GM19193 (cell line): ENCODE measurements at regions not wholly inside any gene's neighbourhood (a gene's known extent, or its start where the extent isn't known, plus 50 kb on each side); places are given as distances from the start of the nearest gene placed in this dataset.

Source experiments
- POLR2A ChIP-seq: IDR thresholded peaks from 4 replicates; pipeline ENCODE4 v1.6.1; 2011; ENCODE audit not compliant: insufficient read depth, insufficient read length; ENCODE audit errors: extremely low read depth

DNA sequence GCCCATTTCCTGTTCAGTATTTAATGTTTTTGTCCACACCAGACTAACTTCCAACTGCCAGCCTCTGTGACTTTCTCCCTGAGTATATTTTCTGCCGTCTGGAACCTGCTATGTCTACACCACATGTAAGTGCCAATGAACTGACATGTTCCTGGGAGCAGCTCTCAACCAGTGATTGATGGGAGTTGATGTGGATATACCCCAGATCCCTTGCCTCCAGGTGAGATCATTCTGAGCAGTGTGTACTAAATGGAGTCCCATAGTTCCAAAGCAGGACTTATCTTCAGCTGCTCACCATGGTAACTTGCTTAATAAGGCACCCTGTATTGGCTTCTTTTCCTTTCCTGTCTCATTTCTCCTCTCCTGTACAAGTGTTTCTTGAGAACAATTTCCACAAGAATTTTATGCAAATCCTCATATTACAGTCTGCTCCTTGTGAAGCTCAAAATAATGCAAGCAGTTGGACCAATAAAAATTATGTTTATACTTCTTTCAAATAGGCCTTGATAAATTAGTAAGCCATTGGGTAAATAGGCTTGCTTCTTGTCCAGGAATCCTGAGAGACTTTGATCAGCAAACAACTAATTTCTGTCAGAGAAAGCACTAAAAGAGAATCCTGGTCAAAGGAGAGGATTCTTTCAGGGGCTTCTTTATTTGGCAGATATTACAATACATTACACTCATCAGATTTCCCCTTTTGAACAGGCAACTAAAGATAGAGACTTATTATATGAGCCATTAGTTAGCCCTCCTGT is 911.7 kb upstream of the NDST4 start:
- no peak for TF ChIP-seq POLR2A

DNA sequence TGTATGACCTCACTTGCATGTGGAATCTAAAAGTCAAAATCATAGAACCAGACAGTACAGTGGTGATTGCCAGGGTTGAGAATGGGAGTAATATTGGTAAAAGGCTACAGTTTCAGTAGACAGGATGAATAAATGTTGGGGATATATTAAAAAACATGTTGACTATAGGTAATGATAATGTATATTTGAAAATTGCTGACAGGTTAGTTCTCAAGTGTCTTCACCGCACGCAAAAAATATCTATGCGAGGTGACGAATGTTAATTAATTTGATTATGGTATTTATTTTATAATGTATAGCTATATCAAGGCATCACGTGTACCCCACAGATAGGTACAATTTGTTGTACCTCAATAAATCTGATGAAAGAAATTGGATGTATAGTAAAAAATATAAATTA is 909.6 kb upstream of the NDST4 start:
- TF ChIP-seq POLR2A: no peak

DNA sequence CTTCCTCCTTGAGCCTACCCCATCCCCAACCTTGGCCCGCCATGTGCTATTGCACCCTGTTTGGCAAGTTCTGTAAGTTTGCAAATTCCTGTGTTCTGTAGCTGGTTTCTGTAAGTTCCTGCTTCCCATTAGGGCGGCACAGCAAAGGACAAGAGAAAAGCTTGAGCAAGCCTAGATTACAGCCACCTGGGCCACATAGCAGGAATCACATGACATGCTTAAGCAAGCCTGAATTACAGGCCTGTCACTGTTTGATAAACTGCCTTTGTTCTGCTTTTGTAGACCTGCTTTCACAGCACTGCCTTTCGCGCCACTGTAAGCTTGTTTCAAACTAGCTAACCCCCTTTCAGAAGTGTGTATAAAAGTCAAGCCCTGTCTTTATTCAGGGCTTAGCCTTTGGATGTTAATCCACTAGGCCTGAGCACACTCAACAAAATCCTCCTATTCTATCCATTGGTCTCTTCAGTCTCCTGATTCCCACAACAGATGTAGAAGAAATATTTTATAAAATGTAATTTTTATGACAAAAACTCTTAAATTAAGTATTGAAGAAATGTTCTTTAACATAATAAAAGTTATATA is 906.8 kb upstream of the NDST4 start:
- TF ChIP-seq POLR2A: no peak

DNA sequence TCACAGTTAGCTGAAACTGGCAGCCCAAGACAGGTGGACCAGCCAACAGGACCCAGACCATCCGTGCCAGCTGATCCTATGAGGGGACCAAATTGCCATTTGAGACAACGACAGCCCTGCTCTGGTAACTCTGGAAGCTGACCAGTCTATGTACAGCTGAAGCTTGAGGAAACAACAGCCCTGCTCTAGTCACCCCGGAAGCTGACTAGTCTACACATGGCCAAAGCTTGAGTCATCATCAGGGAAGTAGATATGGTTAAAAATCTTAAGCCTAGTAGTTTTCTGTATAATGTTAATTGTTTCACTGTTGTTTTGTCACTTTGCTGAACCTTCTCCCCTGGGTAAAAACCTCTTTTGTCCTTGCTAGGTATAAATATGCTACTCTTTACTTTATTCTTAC is 905.4 kb upstream of the NDST4 start:
- TF ChIP-seq POLR2A: no peak

DNA sequence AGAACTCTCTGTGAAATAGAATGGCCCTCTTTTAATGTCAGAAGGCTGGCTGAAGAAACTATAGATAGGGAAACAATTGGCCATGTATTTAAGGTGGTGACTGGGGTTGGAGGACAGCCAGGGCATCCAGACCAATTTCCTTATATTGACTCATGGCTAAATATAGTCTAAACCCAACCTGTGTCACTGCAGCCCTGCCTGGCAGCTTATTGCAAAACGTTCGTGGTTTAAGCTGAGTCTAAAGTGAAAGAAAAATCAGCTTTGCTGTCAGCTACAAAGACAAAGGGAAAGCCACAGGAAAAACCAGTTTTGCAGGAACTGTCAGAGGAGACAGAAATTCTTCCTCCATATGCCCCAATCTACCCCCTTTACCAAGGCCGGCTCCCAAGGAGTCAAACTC is 902.8 kb upstream of the NDST4 start:
- no peak for TF ChIP-seq POLR2A

DNA sequence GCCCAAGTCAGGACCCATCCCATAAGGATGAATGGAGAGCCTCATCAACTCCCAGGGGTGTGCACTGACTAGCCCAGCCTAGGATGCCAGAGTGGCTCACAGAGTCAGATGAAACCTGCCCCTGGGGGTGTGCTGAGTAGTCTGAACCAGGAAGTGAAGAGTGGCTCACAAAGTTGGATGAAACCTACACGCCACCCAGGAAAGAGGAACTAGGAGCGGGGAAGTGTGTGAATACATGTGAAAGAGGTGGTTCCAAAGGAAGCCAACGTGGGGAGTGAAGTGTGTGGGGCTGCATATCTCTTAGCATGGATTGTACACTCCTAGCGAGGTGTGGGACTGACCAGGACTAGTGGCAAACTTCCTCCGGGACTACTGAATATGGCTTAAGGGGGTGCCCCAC is 902.1 kb upstream of the NDST4 start:
- no peak for TF ChIP-seq POLR2A

DNA sequence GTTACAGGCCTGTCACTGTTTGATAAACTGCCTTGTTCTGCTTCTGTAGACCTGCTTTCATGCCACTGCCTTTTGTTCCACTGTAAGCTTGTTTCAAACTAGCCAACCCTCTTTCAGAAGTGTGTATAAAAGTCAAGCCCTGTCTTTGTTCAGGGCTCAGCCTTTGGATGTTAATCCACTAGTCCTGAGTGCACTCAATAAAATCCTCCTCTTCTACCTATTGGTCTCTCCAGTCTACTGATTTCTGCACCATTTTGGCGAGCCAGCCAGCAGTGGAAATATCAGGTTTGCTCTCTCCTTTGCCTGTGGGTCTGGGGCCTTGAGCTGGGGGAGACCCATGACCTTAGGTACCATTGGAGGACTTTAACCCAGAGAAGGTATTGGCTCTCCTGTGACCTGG is 901.6 kb upstream of the NDST4 start:
- no peak for TF ChIP-seq POLR2A

DNA sequence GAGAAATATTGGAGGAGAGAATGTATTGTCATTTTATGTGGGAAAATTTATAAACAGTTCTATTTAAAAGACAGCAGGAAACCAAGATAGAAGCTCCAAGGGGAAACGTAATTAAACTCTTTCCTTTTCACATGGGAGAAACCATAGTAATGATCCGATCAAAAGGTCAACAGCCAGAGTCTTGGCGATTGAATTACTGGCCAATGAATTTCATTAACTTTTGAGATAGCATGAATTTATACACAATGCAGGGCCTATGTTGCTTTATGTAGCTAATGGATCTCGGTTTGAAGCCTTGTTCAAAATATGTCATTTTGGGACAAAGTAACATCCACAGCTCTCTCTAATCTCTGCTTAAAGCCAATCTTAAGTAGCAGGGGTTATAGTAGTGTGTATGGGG is 897.5 kb upstream of the NDST4 start:
- TF ChIP-seq POLR2A: no peak

DNA sequence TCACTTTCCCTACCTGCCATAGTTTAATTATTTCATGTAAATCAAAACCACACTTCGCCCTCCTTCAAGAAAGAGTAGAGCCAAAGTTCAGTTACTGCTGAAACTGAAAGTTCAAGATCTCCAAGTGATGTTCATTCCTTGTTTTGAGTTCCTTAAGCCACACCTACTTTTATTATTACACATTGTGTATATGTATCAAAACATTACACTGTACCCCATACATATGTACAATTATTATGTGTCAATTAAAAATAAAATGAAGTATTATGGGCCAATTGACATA is 892.3 kb upstream of the NDST4 start:
- TF ChIP-seq POLR2A: no peak

DNA sequence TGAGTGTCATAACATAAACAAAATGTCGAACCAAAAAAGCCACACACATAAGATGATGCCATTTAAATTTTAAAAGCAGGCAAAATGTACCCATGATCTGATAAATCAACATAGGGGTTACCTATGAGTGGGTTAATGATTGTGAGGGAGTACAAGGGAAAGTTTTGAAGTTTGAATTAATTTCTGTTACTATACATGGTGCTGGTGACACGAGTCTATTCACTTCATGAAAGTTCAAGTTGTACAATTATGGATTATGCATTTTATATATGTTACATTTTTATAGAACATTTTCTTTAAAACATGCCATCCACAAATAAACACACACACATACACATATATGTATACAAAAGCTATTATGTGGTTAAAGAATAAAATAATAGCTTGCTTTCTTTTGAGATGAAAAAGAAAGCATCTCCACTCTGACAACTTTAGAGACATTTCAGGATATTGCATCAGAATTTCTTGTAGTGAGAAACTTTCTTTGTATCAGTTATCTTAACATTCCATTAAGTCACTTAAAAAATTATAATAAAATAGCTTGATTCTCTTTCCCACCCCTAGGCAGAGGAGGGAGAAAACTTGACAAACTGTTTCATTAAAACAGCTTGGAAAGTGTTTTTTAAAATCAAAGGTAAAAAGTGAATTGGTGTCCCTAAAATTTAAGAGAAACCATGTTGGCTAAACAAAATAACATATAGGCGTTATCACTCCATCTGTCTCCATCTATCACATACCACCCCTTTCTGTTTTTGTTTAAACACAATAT is 891.8 kb upstream of the NDST4 start:
- no peak for TF ChIP-seq POLR2A

DNA sequence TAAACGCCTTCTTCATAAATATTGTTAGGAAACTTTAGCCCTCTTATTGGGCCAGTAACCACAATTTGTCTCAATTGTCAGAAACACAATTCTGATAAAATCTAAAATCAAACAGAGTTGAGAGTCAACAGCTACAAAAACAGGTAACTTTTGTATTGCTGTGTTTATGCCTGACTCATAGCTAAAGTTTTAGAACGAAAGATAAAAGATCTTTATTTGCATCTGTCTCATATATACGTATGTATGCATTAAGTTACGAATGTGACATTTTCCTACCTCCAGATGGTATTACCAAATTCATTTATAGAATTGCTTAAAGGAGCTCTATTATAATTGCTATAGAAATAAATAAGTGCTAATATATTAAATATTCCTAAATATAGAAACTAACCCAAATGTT is 887.9 kb upstream of the NDST4 start:
- TF ChIP-seq POLR2A: no peak

DNA sequence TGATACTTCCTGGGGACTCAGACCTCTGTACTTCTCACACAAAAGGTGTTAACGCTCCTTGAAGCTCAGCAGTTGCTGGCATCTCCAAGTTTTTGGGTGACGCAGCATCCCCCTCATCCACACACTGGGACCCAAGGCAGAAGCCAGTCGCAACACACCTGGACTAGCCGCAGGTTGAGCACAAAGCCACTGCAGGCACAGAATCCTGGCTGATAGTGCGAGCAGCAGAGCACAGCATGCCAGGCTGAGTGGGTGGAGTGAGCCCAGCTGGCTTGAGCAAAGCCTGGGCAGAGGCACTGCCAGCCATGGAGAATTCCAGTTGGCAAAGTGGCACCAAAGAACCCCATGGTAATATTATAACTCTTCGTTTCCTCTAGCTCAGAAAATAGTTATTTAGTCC is 873.2 kb upstream of the NDST4 start:
- TF ChIP-seq POLR2A: no peak

DNA sequence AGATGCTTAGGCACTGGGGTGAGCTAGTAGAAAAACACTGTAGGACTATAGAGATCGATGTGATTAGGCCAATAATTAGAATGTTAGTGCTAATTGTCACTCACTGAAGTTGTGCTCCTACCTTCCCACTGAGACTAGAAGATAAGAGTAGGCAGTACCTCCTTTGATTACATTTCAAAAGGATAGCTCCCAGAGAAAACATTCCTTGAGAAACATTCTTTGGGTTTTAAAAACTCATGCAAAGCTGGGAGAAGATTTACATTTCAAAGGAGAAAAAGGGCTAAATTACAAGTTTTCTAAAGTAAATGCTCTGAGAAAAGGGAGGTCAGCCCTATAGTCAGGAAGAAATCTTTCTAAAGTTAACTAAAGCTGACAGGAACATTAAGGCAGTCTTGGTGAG is 860.3 kb upstream of the NDST4 start:
- no peak for TF ChIP-seq POLR2A

DNA sequence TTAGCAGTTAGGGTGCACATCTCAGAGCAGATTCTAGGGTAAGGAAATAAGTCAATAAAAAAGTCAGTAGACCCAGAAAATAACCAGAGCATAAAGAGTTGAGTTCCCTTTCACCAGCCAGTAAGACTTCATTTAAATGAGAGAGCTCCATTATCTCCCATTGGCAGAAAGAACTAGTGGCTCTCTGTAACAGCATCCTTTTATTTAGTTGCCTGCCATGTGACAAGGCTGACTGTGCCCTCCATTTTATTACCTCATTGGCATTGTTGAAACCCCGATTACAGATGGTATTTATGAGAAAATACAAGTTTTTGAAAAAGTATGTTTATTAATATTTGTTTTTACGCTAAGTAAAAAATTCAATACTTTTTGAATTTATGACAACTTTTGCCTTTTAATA is 859.5 kb upstream of the NDST4 start:
- no peak for TF ChIP-seq POLR2A

DNA sequence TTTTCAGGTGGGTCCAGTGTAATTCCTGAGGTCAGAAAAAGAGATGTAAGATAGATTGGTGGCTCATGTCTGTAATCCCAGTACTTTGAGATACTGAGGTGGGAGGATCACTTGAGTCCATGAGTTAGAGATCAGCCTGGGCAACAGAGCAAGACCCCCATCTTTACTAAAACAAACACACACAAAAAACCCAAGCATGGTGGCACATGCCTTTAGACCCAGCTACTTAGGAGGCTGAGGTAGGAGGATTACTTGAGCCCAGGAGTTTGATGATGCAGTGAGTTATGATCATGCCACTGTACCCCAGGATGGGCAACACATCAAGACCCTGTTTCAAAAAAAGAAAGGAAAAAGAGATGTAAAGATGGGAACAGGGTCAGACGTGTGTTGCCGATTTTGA is 857.4 kb upstream of the NDST4 start:
- TF ChIP-seq POLR2A: no peak

DNA sequence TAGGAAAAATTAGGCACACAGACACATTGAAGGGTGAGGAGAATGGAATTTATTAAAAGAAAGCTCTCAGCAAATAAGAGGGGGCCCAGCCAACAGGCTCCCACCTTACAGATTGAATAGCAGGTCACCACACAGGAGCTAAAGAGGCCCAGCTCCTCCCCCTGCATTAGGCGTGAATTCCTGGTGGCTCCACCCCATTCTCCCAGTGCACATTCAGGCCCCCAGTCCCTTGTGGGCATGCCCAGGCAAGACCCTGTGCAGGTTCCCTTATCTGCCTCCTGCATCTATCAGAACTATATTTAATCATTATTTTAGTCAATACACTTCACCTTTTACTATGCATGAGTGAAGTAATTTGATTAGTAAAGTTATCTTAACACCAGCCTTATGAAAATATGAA is 856.3 kb upstream of the NDST4 start:
- no peak for TF ChIP-seq POLR2A
